Mesothelial cell of epicardium (in vitro differentiated cells): ENCODE measurements at regions not wholly inside any gene's neighbourhood (a gene's known extent, or its start where the extent isn't known, plus 50 kb on each side); places are given as distances from the start of the nearest gene placed in this dataset.

Experiments
- DNase-seq, 2 experiments: peaks; one replicate each; pipeline ENCODE4 v3.0.0; 2021; ENCODE audit warnings: low spot score in 2 of 2; ENCODE audit not compliant: unreplicated experiment in 2 of 2
- H3K27ac Mint-ChIP-seq: 2 replicates; pipeline ENCODE4 v1.8.0; 2021; ENCODE audit warnings: mixed read lengths
- H3K27me3 Mint-ChIP-seq: 2 replicates; pipeline ENCODE4 v1.8.0; 2021; ENCODE audit warnings: low read depth, mixed read lengths
- H3K36me3 Mint-ChIP-seq: 2 replicates; pipeline ENCODE4 v1.8.0; 2021; ENCODE audit warnings: mixed read lengths
- H3K4me1 Mint-ChIP-seq: 2 replicates; pipeline ENCODE4 v1.8.0; 2021; ENCODE audit warnings: mixed read lengths
- H3K4me3 Mint-ChIP-seq: 2 replicates; pipeline ENCODE4 v1.8.0; 2021; ENCODE audit warnings: mild to moderate bottlenecking, moderate library complexity, mixed read lengths
- H3K9me3 Mint-ChIP-seq: 2 replicates; pipeline ENCODE4 v1.8.0; 2021; ENCODE audit warnings: mixed read lengths
- CTCF ChIP-seq: fragments of 200-600 bp; sonication (generic); IDR thresholded peaks from one replicate; pipeline ENCODE4 v1.5.0; 2021; ENCODE audit warnings: antibody characterized with exemption; ENCODE audit not compliant: unreplicated experiment

DNA sequence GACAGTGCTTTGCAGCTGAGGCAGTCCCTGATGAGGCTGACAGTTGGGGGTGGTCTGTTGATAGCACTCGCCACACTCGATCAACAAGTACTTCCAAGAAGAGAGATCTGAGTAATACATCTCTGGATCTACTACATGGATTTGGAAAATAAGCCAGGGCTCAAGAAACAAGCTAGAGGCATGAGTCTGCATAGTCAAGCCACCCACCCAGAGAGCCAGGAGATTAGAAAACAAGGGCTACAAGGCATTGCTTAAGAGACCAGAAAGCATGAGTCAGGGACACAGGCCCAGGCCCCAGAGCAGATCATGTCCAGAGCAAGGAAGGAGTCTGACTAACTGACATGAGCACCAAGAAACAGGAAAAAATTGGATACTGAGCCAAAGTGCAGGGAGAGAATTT, 196.9 kb upstream of the CWC22 start:
- no peak for TF ChIP-seq CTCF
- Mint-ChIP-seq H3K4me1 (peaks cover 10% of the 10 kb centered on the region), H3K4me3 (no peak overlapping the region), H3K27ac (no peak overlapping the region), H3K27me3 (no peaks in the 10 kb centered on the region), H3K36me3 (no peaks in the 10 kb centered on the region), H3K9me3 (peaks cover 10% of the 10 kb centered on the region)
- DNase-seq, result no peak

DNA sequence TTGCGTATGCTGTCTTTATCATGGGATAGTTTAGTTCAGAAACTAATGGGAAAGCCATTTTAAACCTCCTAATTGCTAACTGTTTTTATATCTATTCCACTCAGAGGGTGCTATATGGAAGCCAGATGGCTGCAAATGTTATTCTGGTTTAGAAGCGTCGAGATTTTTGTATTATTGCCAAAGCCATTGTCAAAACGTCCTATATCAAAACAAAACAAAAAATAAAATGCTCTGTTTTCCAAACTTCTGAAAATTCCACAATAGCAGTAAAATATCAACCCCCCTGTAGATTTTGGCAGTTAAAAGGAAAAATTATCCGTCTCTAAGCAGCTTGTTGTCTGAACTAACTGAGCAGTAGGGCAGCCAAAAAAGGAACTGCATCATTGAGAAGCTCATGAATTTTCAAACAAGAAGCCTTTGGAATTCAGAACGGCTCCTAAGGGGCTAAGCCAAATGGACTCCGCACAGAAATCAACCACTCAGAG, 195.4 kb upstream of the CWC22 start:
- H3K4me3 Mint-ChIP-seq, result no peak overlapping the region
- peaks cover 7% of the 10 kb centered on the region for H3K4me1 Mint-ChIP-seq
- H3K27ac Mint-ChIP-seq, result no peak overlapping the region
- no peaks in the 10 kb centered on the region for H3K27me3 Mint-ChIP-seq
- H3K9me3 Mint-ChIP-seq, result no peaks in the 10 kb centered on the region
- no peaks in the 10 kb centered on the region for H3K36me3 Mint-ChIP-seq
- TF ChIP-seq CTCF, result no peak
- no peak for DNase-seq

GRCh38 chr2:180196419-180196977, 189.4 kb upstream of the CWC22 start:
- Mint-ChIP-seq H3K4me3 (no peak overlapping the region), H3K4me1 (peaks cover 1% of the 10 kb centered on the region), H3K9me3 (no peaks in the 10 kb centered on the region), H3K27ac (no peak overlapping the region), H3K36me3 (no peaks in the 10 kb centered on the region), H3K27me3 (no peaks in the 10 kb centered on the region)
- TF ChIP-seq CTCF, result no peak
- no peak for DNase-seq

DNA sequence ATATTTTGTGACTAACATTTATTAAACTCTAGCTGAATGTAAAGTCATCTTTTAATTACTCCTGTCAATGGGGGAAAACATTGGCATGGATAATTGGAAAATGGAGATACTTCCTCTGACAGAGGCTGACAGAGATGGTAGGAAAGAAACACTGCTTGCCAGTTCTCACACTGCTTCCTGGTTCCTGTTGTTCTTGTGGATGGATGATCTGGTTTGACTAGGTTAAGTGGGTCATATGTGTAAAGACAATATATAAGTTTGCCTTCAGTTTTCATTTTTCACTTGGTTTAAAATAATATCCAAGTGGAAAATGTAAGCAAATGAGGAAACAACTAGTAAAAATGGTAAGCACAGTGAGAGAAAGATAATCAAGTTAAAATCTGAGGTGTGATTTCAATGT, 188.8 kb upstream of the CWC22 start:
- H3K9me3 Mint-ChIP-seq, result no peaks in the 10 kb centered on the region
- H3K36me3 Mint-ChIP-seq, result no peaks in the 10 kb centered on the region
- no peak for TF ChIP-seq CTCF
- no peak overlapping the region for H3K27ac Mint-ChIP-seq
- no peak overlapping the region for H3K4me3 Mint-ChIP-seq
- no peak for DNase-seq
- H3K27me3 Mint-ChIP-seq, result no peaks in the 10 kb centered on the region
- H3K4me1 Mint-ChIP-seq, result peaks cover 3% of the 10 kb centered on the region

DNA sequence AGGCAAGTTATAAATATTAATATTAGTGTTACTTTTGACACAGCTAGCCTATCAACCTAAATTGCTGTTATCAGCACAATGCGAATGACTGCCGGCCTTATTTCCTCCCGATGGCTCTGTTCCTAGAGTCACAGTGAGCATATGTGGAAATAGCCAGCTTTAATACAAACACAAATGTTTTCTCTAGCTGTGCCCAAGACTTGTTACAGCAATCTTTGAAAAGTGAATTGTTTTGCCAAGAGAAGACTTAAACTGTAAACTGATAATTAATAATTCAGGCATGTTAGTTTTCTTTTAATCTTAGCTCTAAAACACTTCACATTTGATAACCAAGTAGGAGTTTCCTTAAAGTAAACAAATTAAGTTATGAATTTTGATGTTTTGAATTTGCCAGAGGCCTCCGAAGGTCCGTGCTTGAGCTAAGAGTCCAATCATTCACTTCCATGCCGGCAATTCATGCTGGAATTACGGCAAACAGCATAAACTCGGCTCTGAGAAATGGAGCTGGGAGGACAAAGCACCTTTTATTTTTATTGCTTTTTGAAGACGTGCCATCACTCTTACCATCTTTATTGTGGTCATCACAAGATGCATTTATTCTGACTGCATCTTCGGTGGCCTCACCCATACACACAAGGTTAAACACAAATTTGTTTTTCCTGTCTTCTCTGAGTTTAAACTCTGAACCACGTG, 184.5 kb upstream of the CWC22 start:
- Mint-ChIP-seq H3K4me3 (no peak overlapping the region), H3K4me1 (peaks cover 10% of the 10 kb centered on the region), H3K27ac (no peak overlapping the region), H3K36me3 (no peaks in the 10 kb centered on the region), H3K9me3 (no peaks in the 10 kb centered on the region), H3K27me3 (peaks cover 1% of the 10 kb centered on the region)
- TF ChIP-seq CTCF, result no peak
- DNase-seq, result no peak

- Mint-ChIP-seq H3K36me3 (no peaks in the 10 kb centered on the region), H3K27ac (no peak overlapping the region), H3K4me1 (peaks cover 10% of the 10 kb centered on the region)
Measured at GRCh38 chr2:180190851-180191250, 183.8 kb upstream of the CWC22 start.

More at GRCh38 chr2:180190851-180191250, 183.8 kb upstream of the CWC22 start:
- no peak overlapping the region for H3K4me3 Mint-ChIP-seq
- no peaks in the 10 kb centered on the region for H3K9me3 Mint-ChIP-seq
- H3K27me3 Mint-ChIP-seq, result peaks cover 1% of the 10 kb centered on the region
- DNase-seq, result no peak
- TF ChIP-seq CTCF, result no peak
